Coronary artery (tissue), 2 donors: ENCODE measurements at regions not wholly inside any gene's neighbourhood (a gene's known extent, or its start where the extent isn't known, plus 50 kb on each side); places are given as distances from the start of the nearest gene placed in this dataset.

ENCODE experiments used
- DNase-seq: peaks from one replicate; pipeline ENCODE4 v3.0.0-alpha.2; 2017; ENCODE audit warnings: low spot score
- H3K27ac ChIP-seq, 2 donors: fragments of 200-600 bp; sonication (generic); one replicate each; pipeline ENCODE4 v1.5.1; 2016 to 2019
- H3K4me3 ChIP-seq: fragments of 200-600 bp; sonication (generic); 2 replicates; pipeline ENCODE4 v1.5.1; 2016; ENCODE audit warnings: mild to moderate bottlenecking, moderate library complexity
- TF ChIP-seq, protein P1 (sequence below): fragments of 200-600 bp; sonication (generic); IDR thresholded peaks from one replicate; pipeline ENCODE4 v1.5.1; 2019; ENCODE audit warnings: antibody characterized with exemption

DNA sequence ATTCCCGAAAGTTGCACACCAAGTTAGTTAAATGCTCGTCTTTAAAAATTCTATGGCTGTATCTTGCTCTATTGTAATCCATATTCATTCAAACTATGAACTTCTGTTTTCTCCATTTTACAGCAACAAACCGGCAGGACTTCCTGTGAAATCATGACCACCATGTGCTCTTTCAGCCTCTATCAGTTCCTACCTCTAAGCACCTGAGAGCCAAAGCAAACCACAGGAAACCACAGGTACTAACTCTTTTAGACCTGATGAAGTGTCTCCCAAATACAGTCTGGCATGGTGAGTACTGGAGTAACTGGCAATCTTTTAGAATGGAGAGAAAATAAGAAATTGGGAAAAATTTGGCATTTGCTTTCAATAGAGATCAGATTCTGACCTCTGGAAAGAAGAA, 186.5 kb upstream of the SLITRK3 start:
- DNase-seq = no peak
- Histone ChIP-seq H3K27ac (no peak overlapping the region), H3K4me3 (no peak overlapping the region)
- TF ChIP-seq, protein P1, sequence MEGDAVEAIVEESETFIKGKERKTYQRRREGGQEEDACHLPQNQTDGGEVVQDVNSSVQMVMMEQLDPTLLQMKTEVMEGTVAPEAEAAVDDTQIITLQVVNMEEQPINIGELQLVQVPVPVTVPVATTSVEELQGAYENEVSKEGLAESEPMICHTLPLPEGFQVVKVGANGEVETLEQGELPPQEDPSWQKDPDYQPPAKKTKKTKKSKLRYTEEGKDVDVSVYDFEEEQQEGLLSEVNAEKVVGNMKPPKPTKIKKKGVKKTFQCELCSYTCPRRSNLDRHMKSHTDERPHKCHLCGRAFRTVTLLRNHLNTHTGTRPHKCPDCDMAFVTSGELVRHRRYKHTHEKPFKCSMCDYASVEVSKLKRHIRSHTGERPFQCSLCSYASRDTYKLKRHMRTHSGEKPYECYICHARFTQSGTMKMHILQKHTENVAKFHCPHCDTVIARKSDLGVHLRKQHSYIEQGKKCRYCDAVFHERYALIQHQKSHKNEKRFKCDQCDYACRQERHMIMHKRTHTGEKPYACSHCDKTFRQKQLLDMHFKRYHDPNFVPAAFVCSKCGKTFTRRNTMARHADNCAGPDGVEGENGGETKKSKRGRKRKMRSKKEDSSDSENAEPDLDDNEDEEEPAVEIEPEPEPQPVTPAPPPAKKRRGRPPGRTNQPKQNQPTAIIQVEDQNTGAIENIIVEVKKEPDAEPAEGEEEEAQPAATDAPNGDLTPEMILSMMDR = no peak

DNA sequence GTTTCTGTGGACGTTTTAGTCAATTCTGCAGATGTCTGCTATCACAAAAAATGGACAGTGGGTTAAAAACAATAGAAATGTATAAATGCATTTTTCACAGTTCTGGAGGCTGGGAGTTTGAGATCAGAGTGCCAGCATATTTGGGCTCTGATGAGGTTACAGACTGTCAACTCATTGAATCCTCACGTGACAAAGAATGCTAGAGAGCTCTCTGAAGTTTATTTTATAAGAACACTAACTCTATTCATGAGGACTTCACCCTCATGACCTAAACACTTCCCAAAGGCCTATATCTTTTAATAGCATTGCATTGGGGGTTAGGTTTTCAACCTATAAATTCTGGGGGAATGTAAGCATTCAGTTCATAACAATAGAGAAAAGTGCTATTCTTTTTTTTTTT, 182.6 kb upstream of the SLITRK3 start:
- TF ChIP-seq, protein P1 = no peak
- H3K27ac ChIP-seq = no peak overlapping the region
- H3K4me3 ChIP-seq = no peak overlapping the region
- DNase-seq = no peak

DNA sequence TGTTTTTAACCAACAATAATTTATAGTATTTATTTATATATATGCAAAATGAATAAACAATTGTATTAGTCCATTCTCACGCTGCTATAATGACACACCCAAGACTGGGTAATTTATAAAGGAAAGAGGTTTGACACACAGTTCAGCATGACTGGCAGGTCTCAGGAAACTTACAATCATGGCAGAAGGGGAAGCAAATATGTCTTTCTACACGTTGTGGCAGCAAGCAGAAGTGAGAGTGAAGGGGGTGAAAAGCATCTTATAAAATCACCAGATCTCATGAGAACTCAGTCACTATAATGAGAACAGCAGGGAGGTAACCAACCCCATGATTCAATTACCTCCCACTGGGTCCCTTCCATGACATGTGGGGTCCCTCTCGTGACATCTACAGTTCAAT, 162.8 kb upstream of the SLITRK3 start:
- TF ChIP-seq, protein P1 = no peak
- Histone ChIP-seq H3K27ac (no peak overlapping the region), H3K4me3 (no peak overlapping the region)
- no peak for DNase-seq

DNA sequence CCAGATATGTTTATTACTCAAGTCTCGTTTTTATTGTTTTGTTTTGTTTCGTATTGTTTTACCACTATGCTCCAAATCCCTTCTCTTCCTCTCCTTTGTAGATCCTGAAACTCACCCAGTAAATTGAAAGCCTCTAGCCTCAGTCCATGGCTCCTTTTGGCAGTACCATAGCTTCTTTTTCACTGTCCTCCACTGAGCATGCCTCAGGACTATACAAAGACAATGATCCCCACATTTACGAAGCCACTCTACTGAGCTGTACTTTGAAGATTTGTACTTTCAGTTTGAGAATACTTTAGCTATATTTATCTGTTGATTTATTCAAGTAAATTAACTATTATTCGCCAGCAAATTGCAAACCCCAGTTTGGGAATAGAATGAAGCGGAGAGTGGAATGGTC, 159.1 kb upstream of the SLITRK3 start:
- TF ChIP-seq, protein P1 = no peak
- Histone ChIP-seq H3K4me3 (no peak overlapping the region), H3K27ac (no peak overlapping the region)
- DNase-seq = no peak

DNA sequence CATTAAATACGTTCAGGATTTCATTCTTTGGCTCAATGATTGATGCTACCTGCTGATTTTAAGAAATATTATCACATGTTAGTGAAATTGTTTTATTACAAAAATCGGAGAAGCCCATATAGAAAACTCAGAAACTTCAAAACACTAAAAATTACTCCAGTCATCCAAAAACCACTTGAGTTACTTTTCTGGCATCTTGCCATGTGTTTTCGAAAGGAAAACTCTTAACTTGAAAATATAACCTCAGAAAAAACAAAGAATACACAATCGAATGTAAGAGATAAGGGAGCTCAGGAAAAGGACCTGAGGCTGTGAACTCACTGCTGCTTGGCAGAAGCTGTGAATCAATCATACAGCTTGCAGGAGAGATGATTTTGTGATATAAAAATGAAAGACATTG, 151.3 kb upstream of the SLITRK3 start:
- TF ChIP-seq, protein P1 = no peak
- no peak overlapping the region for H3K27ac ChIP-seq
- DNase-seq = no peak
- no peak overlapping the region for H3K4me3 ChIP-seq

DNA sequence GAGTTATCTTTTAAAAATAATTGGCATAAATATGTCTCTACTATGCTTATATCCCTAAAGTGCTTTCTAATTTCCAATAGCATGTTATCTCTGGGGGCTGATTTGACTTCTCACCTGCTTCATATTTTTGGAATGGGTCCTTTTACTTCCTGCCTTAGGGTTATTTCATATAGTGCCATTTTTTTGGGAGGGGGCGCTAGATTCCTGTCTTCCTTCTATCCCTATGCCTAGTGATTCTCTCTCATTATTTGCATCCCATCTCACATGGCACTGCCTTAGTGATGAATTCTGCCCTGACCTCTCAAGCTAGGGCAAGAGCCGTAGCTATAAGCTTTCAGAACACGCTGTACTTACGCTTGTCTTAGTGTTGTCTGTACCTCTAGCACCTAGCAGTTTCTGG, 150.3 kb upstream of the SLITRK3 start:
- TF ChIP-seq, protein P1 = no peak
- no peak for DNase-seq
- H3K27ac ChIP-seq = no peak overlapping the region
- no peak overlapping the region for H3K4me3 ChIP-seq

DNA sequence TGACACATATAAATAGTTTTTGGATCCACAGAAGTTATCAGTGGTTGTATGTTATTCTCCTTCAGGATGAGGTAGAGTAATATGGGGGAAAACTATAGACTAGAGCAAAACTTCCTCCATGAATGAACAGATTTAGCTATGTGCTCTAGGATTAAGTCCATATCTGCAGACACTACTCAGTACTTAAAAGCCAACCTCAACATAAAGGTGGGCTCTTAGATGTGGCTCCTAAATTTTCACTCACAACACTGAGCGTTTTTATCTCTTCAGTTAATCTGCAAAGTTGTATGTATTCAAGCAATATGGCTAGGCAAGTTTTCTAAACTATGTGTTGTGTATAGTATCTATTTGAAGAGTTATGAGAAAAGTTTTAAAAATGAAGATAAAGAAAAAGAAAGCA, 147.0 kb upstream of the SLITRK3 start:
- Histone ChIP-seq H3K4me3 (no peak overlapping the region), H3K27ac (no peak overlapping the region)
- TF ChIP-seq, protein P1 = no peak
- DNase-seq = no peak
